ENCODE measurements at regions not wholly inside any gene's neighbourhood (a gene's known extent, or its start where the extent isn't known, plus 50 kb on each side); places are given as distances from the start of the nearest gene placed in this dataset.
A peak's percentile ranks its signal among the peaks of the same experiment; 100 is the strongest.
"Not testable (repeated sequence)": the region's sequence is repeated elsewhere in the genome, so short reads cannot be mapped to it uniquely, and the experiment has no call there.

DNA sequence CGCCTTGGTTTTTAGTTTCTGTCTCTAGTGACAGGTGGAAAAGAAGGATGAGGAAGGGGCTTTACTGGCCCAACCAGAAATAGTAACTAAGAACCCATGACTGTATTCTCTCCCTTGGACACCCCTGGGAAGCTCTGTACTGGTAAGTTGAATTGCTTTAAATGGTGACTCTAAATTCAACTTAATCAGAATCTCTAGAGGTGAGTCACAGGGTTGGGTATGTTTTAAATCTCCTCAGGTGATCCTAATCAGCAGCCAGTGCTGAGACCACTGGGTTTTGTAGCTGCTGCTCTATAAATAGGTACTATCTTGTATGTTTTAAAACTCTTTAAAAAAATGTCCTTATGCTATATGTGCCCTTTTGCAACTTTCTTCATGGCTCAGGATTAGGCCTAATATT lies 314.0 kb upstream of the ECI2 start:
- DNase-seq, result no peak

- no peak for DNase-seq
Measured at GRCh38 chr6:4448841-4449240, 313.5 kb upstream of the ECI2 start.

DNA sequence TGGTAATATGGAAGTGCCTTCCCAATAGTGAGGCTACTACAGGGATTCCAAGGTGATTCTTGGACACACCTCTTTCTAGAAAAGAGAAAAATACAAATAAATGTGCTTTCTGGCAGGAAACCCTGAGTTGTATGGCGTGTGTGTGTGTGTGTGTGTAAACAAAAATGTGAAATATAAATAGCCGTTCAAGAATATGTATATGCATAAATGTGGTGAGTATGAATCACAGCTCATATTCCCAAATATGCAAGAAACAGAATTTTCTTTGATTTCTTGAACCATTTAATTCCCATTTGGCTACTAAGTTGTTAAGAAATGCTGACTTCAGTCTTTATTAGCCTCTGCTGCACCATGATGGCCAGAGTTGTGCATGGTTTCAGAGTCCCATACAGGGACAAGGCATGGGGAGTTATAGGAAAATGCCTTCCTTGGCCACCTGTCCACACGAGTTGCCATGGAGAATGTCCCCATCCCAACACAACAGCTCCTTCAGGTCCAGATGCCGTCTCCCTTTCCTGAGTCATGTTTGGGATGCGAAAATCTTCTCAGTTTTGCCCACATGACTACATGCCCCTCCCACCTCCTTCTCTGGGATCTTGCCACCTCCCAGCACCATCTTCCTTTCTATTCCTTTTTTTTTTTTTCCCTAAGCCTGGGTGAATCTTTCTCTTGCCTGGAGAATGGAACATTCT lies 312.4 kb upstream of the ECI2 start:
- no peak for DNase-seq

- no peak for DNase-seq
Measured at GRCh38 chr6:4446982-4447381, 311.6 kb upstream of the ECI2 start.

DNA sequence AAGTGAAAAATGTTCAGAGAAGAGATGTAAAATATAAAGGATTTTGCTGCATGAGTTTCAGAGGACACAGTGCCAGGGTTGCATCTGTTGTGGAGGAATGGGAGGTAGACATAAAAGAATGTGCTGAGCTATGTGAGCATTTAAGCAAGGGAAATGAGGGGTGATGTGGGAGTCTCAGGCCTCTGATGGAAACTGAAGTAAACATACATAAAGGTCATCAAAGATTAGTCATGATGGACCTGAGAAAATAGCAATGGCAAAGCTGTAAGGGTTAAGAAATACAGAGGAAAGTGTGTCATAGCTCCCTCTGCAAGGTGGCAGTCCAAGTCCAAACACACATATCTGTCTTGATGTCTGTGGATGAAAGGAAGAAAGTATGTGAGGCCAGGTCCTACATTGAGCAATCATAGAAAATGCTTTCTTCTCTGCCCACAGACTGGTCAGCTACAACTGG lies 306.6 kb upstream of the ECI2 start:
- no peak for DNase-seq

DNA sequence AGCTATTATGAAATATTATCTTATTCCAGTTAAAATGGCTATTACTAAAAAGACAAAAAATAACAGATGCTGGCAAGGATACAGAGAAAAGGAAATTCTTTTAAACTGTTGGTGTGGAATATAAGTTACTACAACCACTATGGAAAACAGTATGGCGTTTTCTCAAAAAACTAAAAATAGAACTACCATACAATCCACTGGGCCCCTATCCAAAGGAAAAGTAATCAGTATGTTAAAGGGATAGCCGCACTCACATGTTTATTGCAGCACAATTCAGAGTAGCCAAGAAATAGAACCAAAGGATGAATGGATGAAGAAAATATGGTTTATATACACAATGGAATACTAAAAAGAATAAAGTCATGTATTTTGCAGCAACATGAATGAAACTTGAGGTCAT lies 303.8 kb upstream of the ECI2 start:
- DNase-seq, result no peak

DNA sequence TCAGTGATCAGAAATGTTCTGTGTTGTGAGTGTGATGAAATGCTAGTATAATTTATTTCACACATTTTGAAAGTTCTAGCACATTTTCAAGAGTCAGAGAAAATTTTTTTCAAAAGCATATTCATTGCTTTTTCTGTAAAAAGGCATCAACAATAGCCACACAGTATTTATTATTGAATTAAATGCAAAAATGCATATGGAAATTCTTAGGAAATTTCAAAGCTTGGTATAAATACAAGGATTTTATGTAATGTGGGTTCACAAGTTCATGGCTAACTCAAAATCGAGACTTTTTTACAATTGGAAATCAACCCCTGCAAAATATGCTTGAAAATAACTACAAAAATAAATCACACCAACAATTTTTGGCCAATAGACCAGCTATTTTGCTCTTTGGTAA lies 302.0 kb upstream of the ECI2 start:
- no peak for DNase-seq

DNA sequence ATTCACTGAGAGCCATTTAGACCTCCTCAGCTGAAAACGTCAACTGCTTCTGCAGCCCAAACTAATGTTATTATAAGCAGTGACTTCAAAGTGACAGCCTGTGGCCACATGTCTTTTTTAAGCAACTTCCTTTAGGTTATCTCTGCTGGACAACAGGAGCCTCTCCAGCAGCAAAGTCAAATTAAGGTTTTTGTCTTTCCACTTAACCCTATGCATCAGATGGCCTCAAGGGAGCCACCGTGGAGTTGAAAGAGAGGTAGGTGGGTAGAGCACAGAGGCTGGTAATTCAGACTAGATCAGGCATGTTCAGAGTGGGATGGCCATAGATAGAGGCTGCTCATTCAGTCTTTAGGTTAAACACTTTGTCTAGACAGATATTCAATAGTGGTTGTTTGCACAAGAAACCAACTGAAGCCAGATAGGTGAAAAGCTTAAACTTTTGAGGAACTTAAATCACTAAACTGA lies 300.6 kb upstream of the ECI2 start:
- DNase-seq, result no peak

- DNase-seq, result no peak
Measured at GRCh38 chr6:4434655-4435054, 299.3 kb upstream of the ECI2 start.

DNA sequence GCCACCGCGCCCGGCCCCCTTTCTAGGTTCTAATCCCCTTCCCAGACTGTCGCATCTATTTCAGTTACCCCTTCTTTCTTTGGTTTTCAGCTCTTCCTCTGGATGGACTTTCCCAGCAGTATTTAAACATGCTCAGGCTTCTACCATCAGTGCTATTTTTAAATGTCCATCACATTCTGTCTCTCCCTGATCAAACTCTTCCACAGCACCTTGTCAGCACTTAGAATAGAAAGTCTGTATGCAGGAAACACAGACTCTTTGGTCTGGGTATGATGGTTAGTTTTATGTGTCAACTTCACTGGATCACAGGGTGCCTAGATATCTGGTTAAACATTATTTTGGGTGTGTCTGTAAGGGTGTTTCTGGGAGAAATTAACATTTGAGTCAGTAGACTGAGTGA lies 297.8 kb upstream of the ECI2 start:
- DNase-seq, result no peak

DNA sequence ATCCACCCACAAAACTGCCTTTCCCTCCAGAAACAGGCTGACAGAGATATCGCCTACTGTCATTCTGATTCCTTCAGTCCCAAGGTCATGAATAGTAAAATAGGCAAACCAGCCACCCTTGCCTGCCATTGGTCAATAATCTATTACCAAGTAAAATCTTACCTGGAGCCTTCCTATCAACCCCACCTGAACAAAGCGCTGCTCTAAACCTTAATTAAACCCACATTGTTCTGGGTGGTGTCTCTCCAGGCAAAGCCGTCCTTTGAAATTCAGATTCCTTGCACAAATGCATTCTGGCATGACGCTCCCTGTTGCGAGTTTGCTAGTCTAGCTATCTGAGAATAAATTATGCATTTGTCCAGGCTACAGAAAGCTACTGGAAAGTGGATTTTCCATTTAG lies 291.6 kb upstream of the ECI2 start:
- no peak for DNase-seq

DNA sequence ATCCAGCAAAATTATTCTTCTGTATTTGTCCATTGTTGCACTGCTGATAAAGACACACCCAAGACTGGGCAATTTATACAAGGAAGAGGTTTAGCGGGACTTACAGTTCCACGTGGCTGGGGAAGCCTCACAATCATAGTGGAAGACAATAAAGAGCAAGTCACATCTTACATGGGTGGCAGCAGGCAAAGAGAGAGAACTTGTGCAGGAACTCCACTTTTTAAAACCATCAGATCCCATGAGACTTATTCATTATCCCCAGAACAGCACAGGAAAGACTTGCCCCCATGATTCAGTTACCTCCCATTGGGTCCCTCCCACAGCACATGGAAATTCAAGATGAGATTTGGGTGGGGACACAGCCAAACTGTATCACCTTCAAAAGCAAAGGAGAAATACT lies 286.5 kb upstream of the ECI2 start:
- DNase-seq, result no peak

GRCh38 chr6:4420160-4420865 lies 284.9 kb upstream of the ECI2 start:
- DNase-seq, result no peak

GRCh38 chr6:4415549-4415948 lies 280.2 kb upstream of the ECI2 start:
- DNase-seq, result no peak

DNA sequence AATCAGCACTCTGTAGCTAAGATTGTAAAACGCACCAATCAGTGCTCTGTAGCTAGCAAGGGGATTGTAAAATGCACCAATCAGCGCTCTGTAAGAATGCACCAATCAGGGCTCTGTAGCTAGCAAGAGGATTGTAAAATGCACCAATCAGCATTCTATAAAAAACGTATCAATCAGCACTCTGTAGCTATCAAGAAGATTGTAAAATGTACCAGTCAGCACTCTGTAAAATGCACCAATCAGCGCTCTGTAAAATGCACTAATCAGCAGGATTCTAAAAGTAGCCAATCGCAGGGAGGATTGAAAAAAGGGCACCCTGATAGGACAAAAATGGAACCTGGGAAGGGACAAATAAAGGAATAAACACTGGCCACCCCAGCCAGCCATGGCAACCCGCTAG lies 278.7 kb upstream of the ECI2 start:
- not testable (repeated sequence) for DNase-seq

DNA sequence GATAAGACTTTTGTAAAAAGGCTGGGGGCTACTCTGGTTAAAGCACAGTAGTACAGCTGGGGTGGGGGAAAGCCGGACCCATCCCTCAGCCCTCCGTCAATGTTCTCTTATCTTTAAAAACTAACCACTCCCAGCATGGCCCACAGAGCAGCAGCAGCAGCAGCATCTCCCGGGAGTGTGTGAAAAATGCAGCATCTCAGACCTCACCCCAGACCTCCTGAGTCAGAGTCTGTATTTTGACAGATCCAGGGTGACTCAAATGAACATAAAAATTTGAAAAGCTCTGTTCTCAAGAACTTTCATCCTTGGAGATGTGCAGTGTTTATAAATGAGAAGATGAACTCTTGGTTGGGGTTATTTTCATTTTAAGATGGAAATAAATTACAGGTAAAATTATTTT lies 277.7 kb upstream of the ECI2 start:
- no peak for DNase-seq

DNA sequence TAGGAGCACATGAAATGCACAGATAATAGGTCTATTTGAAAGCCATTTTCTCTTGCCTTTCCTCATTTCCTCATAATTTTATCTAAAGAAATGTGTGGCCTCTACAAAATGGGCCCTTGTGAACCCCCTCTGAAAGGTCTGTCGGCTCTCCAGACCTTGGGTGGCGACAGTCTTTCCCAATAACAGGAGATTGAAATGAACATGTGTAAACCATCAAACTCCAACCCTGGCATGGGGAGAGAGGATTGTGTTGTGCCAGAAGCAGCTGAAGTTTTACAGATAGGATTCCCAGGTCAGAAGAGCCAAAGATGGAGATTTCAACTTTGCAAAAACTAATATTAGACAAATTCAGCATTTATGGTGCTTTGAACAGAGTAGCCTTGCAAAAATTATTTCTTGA lies 277.1 kb upstream of the ECI2 start:
- DNase-seq, result no peak

- no peak for DNase-seq
Measured at GRCh38 chr6:4412077-4412476, 276.7 kb upstream of the ECI2 start.

- peak; percentile 5 for DNase-seq
Measured at GRCh38 chr6:4407710-4408109, 272.3 kb upstream of the ECI2 start.

DNA sequence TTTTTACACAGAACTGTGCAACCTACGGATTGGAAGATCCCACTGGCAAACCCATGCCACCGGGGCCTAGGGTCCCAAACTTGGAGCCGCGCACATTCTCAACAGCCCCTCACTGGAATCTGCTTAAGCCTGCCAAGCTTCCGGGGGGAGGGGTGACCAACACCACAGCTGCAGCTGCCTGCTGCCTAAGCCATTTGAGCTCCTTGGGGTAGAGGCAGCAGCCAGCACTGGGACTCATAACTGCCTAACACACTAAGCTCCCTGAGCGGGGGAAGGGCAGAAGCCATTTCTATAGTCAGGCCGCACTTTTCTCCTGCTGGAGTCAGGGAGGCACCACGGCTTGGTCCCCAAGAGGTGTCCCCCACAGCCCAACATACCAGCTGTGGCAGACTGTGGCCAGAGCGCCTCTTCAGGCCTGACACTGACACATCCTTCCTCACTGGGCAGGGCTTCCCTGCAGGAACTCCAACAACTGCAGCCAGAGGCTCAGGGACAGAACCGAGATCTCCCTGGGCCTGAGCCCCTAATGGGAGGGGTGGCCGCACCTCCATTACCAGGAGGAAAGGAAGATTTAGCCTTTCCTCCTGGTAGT lies 270.3 kb upstream of the ECI2 start:
- DNase-seq, result no peak

DNA sequence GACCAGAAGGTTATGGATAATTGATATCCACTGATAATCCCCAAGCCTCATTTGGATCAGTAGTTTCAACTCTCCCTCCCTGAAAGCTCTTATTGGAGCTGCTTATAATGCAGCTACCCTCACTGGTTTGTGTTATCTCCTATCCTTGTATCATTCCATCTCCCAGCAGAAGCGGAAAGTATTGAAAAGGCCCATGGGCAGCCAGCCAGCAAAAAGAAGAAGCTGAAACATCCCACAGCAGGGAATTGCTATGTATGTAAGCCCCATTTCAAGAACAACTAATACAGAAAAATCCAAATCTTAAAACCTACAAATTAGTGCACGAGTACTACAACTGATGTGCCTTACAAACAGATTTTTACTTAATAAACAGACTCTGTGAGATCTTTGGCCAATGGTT lies 269.0 kb upstream of the ECI2 start:
- no peak for DNase-seq

DNA sequence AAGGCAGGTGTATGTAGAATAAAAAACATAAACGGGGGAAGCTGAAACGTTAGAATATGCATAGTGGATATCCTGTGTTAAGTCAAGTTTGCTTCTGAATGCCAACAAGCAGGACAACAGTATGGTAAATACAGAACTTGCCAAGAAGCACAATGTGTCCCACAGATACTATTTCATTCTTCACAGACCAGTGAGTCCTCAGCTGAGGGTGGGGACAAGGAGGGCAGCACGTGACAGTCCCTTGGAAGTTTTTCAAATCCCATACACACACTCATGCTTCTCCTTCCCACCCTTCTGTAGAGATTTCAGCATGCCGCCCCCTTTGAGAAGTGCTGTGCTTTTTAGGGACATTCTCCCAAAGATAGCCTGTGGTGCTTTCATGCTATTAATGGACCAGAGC lies 268.5 kb upstream of the ECI2 start:
- no peak for DNase-seq

DNA sequence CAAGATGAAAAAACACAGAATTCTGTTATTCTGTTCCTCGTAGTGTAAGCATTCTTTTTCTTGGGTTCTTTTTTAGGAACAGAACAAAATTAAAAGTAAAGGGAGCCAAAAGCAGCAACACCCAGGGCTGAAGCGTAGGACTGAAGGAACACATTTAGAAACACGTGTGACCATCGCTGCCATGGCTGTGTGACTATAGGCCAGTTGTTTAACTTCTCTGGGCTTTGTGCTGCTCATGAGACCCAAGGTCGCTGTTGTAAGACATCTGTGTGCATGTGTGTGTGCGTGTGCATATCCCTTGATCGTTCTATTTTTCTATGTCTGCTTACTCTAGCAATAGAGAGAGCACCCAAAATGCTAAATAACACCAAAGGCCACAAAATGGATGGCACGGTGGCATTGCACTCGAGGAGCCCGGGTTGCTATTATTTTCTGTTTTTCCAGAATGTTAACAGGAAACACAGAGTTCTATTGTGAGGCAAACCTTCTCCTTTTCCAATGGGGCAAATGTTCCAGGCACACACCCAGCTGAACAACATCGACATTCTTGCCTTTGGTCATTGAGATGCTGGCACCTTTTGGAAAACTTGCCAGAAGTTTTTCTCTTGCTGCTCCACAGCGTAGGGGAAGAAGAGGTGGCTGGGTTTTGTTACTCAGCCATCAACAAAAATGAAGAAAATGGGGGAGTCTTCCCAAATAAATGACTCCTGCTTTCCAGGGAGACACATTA lies 267.8 kb upstream of the ECI2 start:
- DNase-seq, result no peak

All from CD4-positive, alpha-beta T cell treated with Interleukin-12 subunit alpha and Interleukin-12 subunit beta, for 1 hour (primary cell).